HG02870 (cell line): ENCODE measurements at regions not wholly inside any gene's neighbourhood (a gene's known extent, or its start where the extent isn't known, plus 50 kb on each side); places are given as distances from the start of the nearest gene placed in this dataset.
"Not testable (repeated sequence)": the region's sequence is repeated elsewhere in the genome, so short reads cannot be mapped to it uniquely, and the experiment has no call there.

Experiments
- ATAC-seq: cut with Tn5 transposase; IDR thresholded peaks from one replicate; pipeline ENCODE4 v1.9.1; 2021; ENCODE audit warnings: mild to moderate bottlenecking, moderate library complexity; ENCODE audit not compliant: unreplicated experiment

DNA sequence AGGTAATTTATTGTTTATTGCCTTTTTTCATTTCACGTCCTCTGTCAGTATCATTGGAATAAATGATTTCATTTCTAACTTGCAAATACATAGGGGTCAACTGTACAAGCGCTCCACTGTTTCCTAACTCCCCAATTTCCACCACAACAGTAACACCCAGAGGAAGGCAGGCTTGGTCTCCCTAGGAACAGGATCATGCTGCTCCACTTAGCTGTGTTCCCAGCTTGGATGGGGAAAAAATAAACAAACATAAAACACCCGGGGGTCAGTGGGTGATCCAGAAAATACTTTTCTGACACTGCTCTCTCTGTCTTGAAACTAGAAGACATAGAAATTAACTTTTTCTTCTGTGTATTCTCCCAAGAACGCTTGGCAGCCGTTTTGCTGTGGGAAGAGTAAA is 772.5 kb downstream of the TRIML1 start:
- no peak for ATAC-seq

GRCh38 chr4:188915175-188915574 is 775.9 kb downstream of the TRIML1 start:
- ATAC-seq: no peak

GRCh38 chr4:188918787-188919186 is 779.5 kb downstream of the TRIML1 start:
- ATAC-seq: no peak

- no peak for ATAC-seq
These were observed 791.6 kb downstream of the TRIML1 start for GRCh38 chr4:188930822-188931221.

- ATAC-seq: no peak
These were observed 795.2 kb downstream of the TRIML1 start for GRCh38 chr4:188934320-188934962.

DNA sequence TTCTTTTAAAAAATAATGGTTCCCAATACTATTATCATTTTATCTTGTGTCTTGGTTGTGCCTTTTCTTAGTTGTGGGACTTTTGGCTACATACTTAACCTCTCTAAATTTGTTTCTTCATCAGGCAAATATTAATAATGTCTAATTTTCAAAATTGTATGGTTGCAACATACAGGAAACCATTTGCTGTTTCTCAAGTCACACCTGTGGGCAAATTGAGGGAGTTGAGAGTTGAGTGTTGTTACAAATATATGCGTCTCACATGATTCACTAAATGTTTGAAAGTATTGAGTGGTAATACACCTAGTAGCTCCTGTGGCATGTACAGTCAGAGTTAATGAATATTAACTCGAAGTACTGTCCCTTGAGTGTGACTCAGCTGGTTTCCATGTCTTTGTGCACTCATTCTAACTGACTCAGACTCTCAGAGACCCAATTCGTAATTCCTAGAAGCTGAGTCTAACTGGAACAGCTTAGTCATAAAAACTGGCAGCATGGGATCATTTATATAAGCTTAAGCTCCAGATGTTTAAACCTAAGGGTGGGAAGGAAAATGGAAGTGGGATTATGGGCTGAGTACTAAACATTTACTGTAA is 802.4 kb downstream of the TRIML1 start:
- ATAC-seq: no peak

DNA sequence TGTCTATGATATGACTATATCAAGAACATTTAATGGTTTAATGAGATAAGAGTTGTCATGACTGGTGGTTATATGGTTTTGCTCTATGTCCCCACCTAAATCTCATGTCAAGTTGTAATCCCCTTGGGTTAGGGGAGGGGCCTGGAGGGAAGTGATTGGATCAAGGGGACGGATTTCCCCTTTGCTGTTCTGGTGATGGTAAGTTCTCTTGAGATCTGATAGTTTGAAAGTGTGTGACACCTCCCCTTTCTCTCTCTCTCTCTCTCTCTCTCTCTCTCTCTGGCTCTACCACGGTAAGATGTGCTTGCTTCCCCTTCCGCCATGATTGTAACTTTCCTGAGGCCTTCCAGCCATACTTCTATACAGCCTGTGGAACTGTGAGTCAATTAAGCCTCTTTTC is 803.4 kb downstream of the TRIML1 start:
- ATAC-seq: no peak

DNA sequence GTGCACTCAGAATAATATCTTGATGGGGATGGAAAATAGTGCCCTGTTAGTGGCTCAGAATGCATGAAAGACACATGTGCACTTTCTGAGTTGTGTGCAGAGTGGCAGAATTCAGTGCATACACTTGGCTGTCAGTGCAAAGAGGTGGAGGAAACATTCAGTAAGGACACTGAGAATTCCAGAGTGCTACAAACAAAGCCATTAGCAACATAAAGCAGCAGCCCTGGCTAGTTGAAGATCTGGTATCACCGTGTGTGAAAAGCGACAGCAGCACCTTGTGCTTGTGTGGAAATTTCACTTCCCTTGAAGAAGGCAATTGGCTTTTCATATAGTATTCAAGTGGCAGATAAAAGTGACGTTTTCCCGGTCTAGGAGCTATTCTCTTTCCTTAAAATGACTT is 810.4 kb downstream of the TRIML1 start:
- ATAC-seq: no peak

DNA sequence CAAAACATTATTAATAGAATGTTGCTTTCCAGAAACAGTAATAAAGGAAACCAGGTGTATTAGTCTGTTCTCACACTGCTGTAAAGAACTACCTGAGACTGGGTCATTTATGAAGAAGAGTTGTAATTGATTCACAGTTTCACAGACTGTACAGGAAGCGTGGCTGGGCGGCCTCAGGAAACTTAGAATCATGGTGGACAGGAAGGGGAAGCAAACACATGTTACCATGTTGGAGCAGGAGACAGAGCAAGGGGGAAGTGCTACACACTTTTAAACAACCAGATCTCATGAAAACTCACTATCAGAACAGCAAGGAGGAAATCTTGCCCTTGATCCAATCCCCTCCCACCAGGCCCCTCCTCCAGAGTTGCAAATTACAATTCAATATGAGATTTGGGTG is 815.8 kb downstream of the TRIML1 start:
- ATAC-seq: no peak

DNA sequence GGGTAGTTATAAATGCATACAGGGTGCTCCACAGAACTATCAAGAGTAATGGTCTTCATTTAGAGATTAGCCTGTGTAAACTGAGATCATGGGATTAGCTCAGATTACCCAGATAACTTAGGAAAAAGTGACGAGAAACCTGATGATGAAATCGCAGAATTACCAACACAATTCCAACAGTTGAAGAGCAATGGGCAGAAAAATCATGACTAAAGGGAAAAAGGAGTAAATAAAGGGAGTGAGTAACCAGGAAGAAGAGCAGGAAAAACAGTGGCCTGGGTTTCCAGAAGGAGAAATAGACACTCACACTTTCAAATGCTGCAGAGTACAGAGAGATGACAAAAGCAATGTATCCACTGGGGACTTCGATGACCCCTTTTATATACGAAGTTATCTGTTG is 817.3 kb downstream of the TRIML1 start:
- no peak for ATAC-seq

DNA sequence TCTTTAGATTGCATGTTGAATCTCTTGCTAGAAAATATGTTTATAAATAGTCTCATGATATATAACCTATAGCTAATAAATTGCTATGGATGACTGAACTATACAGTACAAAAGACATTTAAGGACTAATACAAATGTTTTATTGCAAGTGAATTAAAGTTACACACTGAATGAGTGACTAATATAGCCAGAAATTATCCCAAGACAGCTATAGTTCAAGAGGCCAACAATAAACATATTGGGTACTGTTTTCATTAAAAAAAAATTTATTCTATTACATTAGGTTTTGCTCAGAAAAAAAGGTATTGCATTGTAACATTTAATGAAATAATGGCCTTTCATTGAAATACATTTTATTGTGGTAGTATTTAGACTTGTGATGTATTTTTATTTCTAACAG is 819.1 kb downstream of the TRIML1 start:
- no peak for ATAC-seq

DNA sequence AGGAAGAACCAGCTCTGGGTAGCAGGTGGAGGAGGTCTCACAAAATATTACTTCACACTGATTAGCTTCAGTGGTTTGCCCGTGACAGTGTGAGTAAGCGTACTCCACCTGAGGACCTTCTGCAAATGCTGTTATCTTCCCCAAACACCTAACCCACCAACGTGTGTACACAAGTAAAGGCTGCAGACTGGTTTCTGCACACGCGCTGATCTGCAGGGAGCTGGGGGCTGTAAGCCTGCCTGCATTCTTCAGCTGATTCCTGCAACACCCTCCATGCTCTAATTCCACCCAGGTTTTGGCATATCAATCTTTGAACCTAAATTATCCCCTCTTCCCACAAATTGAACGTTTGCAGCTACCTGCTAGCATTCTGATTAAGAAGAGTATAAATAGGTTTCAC is 820.2 kb downstream of the TRIML1 start:
- ATAC-seq: no peak

GRCh38 chr4:188960411-188961093 is 821.3 kb downstream of the TRIML1 start:
- no peak for ATAC-seq

DNA sequence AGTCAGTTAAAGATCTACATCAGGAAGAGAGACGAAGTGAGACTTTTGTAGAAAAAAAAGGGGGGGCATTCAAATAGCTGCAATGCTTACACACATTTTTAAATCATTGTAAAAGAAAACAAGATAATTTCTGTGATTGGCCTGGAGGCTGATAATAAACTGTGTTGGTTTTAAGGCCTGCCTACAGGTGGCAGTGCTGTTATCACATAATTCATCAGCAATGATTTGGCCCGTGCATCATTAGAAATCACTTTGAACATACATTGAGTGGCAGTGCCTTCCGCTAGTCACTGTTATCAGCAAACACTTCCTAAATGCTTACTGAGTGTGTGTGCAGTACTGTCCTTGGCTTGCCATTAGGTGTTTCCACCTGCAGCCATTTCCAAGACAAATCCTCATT is 831.9 kb downstream of the TRIML1 start:
- no peak for ATAC-seq

DNA sequence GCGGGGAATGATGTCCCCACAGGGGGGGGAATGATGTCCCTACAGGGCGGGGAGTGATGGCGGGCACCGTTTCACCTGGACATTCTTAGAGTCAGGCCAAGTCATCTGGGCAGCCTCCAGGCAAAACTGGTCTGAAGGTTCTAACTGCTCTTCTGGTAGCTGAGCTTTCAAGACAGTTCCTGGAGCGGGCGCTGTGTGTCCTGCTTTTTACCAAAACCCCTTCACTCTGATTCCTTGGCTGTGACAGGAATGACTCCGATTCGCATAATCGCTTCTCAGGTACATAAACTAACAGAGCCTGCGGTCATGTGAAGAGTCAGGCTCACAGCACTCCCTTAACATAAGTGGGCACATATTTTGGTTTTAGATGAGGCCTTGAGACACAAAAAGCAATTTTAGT is 836.0 kb downstream of the TRIML1 start:
- no peak for ATAC-seq

DNA sequence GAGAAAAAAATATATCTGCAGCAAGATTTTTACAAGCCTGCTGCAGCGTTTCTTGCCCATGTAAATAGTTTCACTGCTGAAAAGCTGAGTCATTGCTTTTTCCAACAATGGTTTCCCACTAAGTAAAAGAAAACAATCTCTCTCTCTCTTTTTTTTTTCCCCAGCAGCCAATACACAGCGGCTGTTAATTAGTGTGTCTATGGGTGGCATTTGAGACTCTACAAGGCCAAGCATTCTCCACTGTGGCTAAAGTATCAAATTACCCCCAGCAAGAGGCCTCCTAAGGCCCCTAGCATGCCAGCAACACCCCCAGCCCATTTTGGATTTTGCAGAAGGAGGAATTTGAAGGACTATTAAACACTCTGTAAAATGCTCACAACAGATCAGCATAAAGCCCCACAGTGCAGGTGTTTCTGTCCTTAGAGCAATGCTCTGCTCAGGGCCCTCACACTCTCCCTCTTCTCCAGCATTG is 837.4 kb downstream of the TRIML1 start:
- ATAC-seq: no peak

DNA sequence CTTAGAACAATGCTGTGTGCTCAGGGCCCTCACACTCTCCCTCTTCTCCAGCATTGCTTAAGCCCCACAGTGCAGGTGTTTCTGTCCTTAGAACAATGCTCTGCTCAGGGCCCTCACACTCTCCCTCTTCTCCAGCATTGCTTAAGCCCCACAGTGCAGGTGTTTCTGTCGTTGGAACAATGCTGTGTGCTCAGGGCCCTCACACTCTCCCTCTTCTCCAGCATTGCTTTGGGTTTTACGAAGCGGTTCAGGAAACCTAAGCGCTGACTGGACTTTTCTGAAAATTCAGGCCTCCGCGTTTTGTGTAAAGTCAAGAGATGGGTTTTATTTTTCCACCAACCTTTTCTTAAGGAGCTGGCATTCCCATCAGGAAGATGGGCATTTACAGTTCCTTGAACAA is 838.0 kb downstream of the TRIML1 start:
- not testable (repeated sequence) for ATAC-seq

- ATAC-seq: no peak
These were observed 845.3 kb downstream of the TRIML1 start for GRCh38 chr4:188984518-188984917.

GRCh38 chr4:188986271-188986689 is 847.0 kb downstream of the TRIML1 start:
- no peak for ATAC-seq

DNA sequence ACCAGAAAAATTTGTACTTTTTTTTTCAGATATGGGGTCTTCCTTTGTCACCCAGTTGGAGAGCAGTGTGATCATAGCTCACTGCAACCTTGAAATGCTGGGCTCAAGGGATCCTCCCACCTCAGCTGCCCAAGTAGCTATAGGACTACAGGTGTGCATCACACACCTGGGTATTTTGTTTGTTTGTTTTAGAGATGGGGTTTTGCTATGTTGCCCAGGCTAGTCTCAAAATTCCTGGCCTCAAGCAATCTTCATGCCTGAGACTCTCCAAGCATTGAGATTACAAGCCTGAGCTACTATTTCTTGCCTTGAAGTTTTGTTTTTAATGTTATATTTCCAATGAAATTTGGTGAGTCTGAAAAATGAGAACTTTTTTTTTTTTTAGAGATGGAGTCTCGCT is 847.8 kb downstream of the TRIML1 start:
- no peak for ATAC-seq

GRCh38 chr4:188988131-188988530 is 848.9 kb downstream of the TRIML1 start:
- no peak for ATAC-seq

GRCh38 chr4:188989371-188989770 is 850.1 kb downstream of the TRIML1 start:
- no peak for ATAC-seq
